Adrenal gland (tissue), 5 donors: ENCODE measurements at regions not wholly inside any gene's neighbourhood (a gene's known extent, or its start where the extent isn't known, plus 50 kb on each side); places are given as distances from the start of the nearest gene placed in this dataset.

Source experiments
- CTCF ChIP-seq, 6 experiments: fragments of 450-650 bp in 4 of 6; fragments of 200-600 bp in 2 of 6; sonication (generic) in 1 of 6; IDR thresholded peaks; 1 replicate in 5 of 6; 2 replicates in 1 of 6; pipeline versions ENCODE4 v1.5.1 to v1.8.0; 2016 to 2021; ENCODE audit warnings: antibody characterized with exemption in 6 of 6, mild to moderate bottlenecking in 2 of 6, moderate library complexity in 1 of 6
- POLR2A ChIP-seq, 2 donors: fragments of 450-650 bp; IDR thresholded peaks; one replicate each; pipeline ENCODE4 v1.6.1; 2017; ENCODE audit warnings: antibody characterized with exemption in 2 of 2, mild to moderate bottlenecking in 2 of 2, moderate library complexity in 1 of 2
- donor health status: DM: no; HTN: no; CAD: no.

- no peak for TF ChIP-seq CTCF (IDR thresholded peaks at IDR 0.05)
- TF ChIP-seq POLR2A (IDR thresholded peaks at IDR 0.05), result no peak
Observed at GRCh38 chr18:30562231-30562630, 480.3 kb downstream of the DSC3 start.
